ENCODE measurements at regions not wholly inside any gene's neighbourhood (a gene's known extent, or its start where the extent isn't known, plus 50 kb on each side); places are given as distances from the start of the nearest gene placed in this dataset.

GRCh38 chr14:49946320-49947141 is 53.6 kb downstream of the ARF6 start:
- Histone ChIP-seq H3K4me1 (peaks cover 29% of the 10 kb centered on the region), H3K36me3 (no peaks in the 10 kb centered on the region), H3K4me3 (no peak overlapping the region), H3K27ac (peak overlapping the region; percentile 47), H3K27me3 (no peaks in the 10 kb centered on the region), H3K9me3 (no peaks in the 10 kb centered on the region)
- TF ChIP-seq POLR2A (IDR thresholded peaks at IDR 0.05) (no peak), CTCF (IDR thresholded peaks at IDR 0.05) (no peak), POLR2AphosphoS5 (IDR thresholded peaks at IDR 0.05; ENCODE audit: insufficient read depth in 1 of 2, low read depth in 1 of 2) (no peak)
- DNase-seq (ENCODE audit: extremely low spot score in 2 of 2), result no peak
- intact Hi-C loops (cut with DNase I), result no loop called here

- H3K27me3 ChIP-seq, result no peaks in the 10 kb centered on the region
- H3K9me3 ChIP-seq, result no peaks in the 10 kb centered on the region
- DNase-seq (ENCODE audit: extremely low spot score in 2 of 2), result no peak
- H3K27ac ChIP-seq, result no peak overlapping the region
- peaks cover 20% of the 10 kb centered on the region for H3K4me1 ChIP-seq
- H3K4me3 ChIP-seq, result no peak overlapping the region
- no peaks in the 10 kb centered on the region for H3K36me3 ChIP-seq
- intact Hi-C loops (cut with DNase I), result no loop called here
- TF ChIP-seq POLR2A (IDR thresholded peaks at IDR 0.05) (no peak), CTCF (IDR thresholded peaks at IDR 0.05) (no peak), POLR2AphosphoS5 (IDR thresholded peaks at IDR 0.05; ENCODE audit: insufficient read depth in 1 of 2, low read depth in 1 of 2) (no peak)
Observed at GRCh38 chr14:49947506-49947905, 54.6 kb downstream of the ARF6 start.

GRCh38 chr14:49950275-49951228 is 57.7 kb downstream of the ARF6 start:
- no peaks in the 10 kb centered on the region for H3K9me3 ChIP-seq
- no peak overlapping the region for H3K27ac ChIP-seq
- DNase-seq (ENCODE audit: extremely low spot score in 2 of 2), result no peak
- H3K4me3 ChIP-seq, result no peak overlapping the region
- H3K4me1 ChIP-seq, result peaks cover 18% of the 10 kb centered on the region
- TF ChIP-seq POLR2A (IDR thresholded peaks at IDR 0.05) (no peak), CTCF (IDR thresholded peaks at IDR 0.05) (no peak), POLR2AphosphoS5 (IDR thresholded peaks at IDR 0.05; ENCODE audit: insufficient read depth in 1 of 2, low read depth in 1 of 2) (no peak)
- H3K27me3 ChIP-seq, result no peaks in the 10 kb centered on the region
- no peaks in the 10 kb centered on the region for H3K36me3 ChIP-seq
- intact Hi-C loops (cut with DNase I), result no loop called here

GRCh38 chr14:49951229-49951607 is 58.3 kb downstream of the ARF6 start:
- intact Hi-C loops (cut with DNase I), result no loop called here
- TF ChIP-seq POLR2A (IDR thresholded peaks at IDR 0.05) (no peak), POLR2AphosphoS5 (IDR thresholded peaks at IDR 0.05; ENCODE audit: insufficient read depth in 1 of 2, low read depth in 1 of 2) (no peak), CTCF (IDR thresholded peaks at IDR 0.05) (no peak)
- Histone ChIP-seq H3K27ac (no peak overlapping the region), H3K9me3 (no peaks in the 10 kb centered on the region), H3K4me1 (peaks cover 11% of the 10 kb centered on the region), H3K27me3 (no peaks in the 10 kb centered on the region), H3K36me3 (no peaks in the 10 kb centered on the region), H3K4me3 (no peak overlapping the region)
- no peak for DNase-seq (ENCODE audit: extremely low spot score in 2 of 2)

Data from vagina (tissue), 2 donors.